ENCODE measurements at regions not wholly inside any gene's neighbourhood (a gene's known extent, or its start where the extent isn't known, plus 50 kb on each side); places are given as distances from the start of the nearest gene placed in this dataset.
A peak's percentile ranks its signal among the peaks of the same experiment; 100 is the strongest.
"Not testable (repeated sequence)": the region's sequence is repeated elsewhere in the genome, so short reads cannot be mapped to it uniquely, and the experiment has no call there.

DNA sequence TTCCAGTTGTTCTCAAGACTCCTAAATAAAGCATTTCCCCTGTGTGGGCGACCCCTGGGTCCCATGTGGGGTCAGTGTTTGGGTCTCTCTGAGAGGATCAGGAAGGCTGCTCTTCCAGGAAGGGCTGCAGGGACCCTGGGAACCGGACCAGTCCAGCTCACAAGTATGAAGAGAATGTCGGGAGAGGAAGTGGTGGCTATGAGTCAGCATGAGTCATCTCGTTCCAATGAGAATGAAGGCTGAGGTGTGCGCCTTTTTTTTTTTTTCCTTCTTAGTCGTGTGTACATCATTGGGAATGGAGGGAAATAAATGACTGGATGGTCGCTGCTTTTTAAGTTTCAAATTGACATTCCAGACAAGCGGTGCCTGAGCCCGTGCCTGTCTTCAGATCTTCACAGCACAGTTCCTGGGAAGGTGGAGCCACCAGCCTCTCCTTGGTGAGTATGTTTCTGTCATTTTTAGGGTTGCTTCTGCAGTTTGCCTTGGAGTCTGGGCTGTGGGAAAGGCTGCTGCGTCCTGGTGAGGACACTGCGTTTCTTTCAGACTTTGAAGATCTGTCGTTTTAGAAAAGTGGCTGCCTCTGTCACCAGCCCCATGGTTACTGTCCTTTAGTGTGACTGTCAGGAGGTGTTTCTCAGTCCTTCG, 292.6 kb upstream of the PLGLB2 start:
- in situ Hi-C loops (cut with HindIII; ENCODE audit: low sequenced_read_pairs); DNase-seq (ENCODE audit: low read depth): not testable (repeated sequence)
- peak overlapping the region; percentile 45 for H3K4me3 ChIP-seq (ENCODE audit: low read depth, low read length)

DNA sequence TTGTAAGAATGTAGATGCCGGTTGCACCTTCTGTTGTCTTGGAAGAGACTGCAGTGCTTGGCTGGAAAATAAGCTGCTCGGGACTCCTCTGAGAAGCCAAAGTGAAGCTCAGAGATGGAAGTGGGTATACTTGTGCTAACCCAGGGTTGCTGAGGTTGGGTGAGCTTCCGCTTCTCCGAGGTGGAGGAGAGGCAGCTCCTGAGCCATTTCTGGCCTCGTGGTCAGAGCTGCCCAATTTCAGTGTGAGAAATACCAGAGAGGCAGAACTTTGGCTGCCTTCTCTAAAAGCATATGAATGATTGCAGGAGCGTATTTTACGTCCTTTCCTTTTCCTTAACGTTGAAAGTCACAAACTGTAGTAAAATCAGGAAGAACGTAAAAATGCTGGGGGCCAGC, 292.0 kb upstream of the PLGLB2 start:
- H3K4me3 ChIP-seq (ENCODE audit: low read depth, low read length) = peak overlapping the region; percentile 45
- in situ Hi-C loops (cut with HindIII; ENCODE audit: low sequenced_read_pairs); DNase-seq (ENCODE audit: low read depth): not testable (repeated sequence)

DNA sequence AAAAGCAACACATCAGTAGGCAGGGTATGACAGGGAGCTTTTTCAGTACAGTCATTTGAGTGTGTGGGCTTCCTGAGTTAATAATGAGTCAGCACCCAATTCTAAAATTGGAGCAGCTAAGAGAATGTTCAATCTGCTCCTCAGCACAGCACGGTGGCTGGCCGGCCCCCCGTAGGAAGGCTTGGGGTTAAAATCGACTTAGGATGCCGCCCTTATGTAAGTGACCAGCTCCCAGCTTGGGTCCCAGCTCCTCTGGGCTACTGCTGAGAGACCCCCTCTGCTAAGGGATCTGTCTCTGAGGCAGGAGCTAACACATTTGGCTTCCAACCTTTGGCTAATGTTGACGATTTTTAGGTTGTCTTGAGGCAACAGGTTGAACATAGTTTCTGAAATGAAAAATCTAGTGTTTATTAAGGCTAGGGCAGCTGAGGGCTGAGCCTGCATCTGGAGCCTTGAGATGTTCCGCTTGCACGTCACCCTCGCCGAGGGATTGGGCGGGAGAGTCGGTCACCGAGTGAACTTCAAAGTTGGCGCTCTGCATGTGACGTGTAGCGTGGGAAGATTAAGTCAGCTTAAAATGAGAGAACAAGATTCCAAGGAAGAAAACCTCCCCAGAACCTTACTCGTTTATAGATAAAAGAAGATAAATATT, 291.3 kb upstream of the PLGLB2 start:
- DNase-seq (ENCODE audit: low read depth); in situ Hi-C loops (cut with HindIII; ENCODE audit: low sequenced_read_pairs): not testable (repeated sequence)
- peak overlapping the region; percentile 45 for H3K4me3 ChIP-seq (ENCODE audit: low read depth, low read length)

DNA sequence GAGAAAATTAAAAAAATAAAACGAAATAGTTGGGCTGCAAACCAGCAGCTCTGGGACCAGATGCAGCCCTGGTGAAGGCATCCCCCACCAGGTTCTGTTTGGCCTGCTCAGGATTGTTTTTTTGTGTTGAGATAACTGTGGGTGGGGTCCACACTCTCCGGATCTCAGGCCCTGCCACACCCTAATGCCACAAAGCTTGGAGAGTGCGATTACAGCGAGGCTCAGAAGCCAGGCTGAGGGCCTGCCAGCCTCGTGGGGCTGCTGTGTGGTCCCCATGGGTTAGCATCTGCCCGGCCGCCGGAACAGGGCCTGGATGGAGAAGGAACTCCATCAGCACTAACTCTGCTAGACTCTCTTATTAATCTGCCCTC, 290.8 kb upstream of the PLGLB2 start:
- in situ Hi-C loops (cut with HindIII; ENCODE audit: low sequenced_read_pairs); H3K4me3 ChIP-seq (ENCODE audit: low read depth, low read length); DNase-seq (ENCODE audit: low read depth): not testable (repeated sequence)

DNA sequence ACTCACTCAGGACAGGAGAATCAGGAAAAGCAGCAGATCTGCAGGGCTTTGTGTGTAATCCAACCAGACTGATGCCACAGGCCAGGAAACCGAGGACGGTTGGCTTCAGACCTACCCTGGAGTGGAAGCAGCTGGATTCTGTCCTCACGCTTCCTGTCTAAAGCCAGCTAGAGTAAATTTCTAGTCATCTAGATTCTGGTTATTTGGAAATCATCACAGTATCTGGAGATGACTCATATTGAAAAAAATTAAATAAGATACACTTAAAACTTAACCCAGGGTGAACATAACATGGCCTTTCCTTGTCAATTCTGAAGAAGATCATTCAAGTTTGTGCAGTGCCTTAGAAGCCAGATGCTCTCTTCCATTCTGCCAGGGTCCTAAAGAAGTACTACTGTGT, 288.9 kb upstream of the PLGLB2 start:
- H3K4me3 ChIP-seq (ENCODE audit: low read depth, low read length); in situ Hi-C loops (cut with HindIII; ENCODE audit: low sequenced_read_pairs); DNase-seq (ENCODE audit: low read depth): not testable (repeated sequence)

DNA sequence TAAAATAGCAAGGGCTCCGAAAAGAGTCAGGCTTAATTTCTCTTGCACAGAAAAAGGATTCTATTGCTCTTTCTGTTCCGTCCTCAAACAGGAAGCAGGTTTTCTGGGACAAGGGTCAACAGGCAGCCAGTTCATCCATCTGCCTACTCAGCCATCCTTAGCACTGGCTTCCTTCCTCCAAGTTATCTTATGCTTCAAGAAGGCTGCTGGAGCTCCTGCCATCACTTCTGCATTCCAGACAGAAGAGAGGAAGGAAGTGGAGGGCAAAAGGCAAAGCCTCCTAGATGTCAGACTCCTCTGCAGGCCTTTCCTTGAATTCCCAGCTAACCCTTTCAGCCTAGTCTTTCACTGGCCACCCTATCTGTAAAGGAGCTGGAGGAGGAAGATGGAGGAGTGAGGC, 287.8 kb upstream of the PLGLB2 start:
- DNase-seq (ENCODE audit: low read depth); in situ Hi-C loops (cut with HindIII; ENCODE audit: low sequenced_read_pairs); H3K4me3 ChIP-seq (ENCODE audit: low read depth, low read length): not testable (repeated sequence)

DNA sequence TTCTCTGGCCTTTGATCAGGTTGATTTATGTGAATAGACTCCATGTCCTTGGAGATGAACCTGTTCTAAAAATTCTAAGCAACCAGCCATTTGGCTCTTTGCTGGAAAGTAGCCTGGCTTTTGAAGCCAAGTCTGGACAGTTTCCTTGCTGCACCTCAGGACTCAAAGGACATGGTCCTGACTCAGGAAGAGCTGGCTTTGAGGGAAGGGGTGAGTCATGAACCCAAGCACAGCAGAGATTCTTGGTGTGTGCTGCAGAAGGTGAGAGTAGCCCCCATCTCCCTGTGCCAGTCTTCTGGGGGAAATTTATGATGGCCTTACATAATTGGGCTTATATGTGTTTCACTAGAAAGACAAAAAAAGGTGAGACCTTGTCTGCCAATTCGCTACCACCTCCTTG, 287.2 kb upstream of the PLGLB2 start:
- DNase-seq (ENCODE audit: low read depth); H3K4me3 ChIP-seq (ENCODE audit: low read depth, low read length); in situ Hi-C loops (cut with HindIII; ENCODE audit: low sequenced_read_pairs): not testable (repeated sequence)

DNA sequence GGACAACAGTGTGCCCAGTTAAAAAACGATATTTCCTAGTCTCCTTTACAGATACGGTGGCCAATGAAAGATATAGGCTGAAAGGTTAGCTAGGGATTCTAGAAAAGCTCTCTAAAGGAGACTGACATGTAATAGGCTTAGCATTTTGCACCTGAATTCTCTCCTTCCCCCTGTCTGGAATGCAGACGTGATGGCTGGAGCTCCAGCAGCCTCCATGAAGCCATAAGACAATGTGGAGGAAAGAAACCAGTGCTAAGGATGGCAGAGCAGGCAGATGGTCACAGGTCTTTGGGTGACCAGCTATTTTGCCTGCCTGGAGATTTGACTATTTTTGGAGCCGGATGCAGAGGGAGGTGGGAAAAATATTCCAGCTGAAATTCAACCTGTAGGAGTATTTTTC, 286.2 kb upstream of the PLGLB2 start:
- in situ Hi-C loops (cut with HindIII; ENCODE audit: low sequenced_read_pairs); DNase-seq (ENCODE audit: low read depth); H3K4me3 ChIP-seq (ENCODE audit: low read depth, low read length): not testable (repeated sequence)

DNA sequence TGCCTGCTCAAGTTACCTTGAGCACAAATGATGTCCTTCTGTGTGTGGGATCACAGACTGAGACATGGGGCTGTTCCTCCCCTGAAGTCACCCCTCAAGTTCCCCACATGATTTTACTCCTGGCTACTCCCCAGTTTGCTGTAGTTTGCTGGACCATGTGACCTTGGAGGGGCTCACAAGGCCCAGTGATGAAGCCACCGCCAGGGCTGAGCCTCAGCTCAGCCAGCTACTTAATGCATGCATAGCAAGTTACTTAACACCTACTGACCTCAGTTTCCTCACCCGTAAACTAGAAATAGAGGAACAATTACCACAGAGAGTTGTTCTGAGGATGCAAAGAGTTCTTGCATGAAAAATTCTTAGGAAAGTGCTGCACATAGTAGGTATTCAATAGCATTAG, 283.7 kb upstream of the PLGLB2 start:
- DNase-seq (ENCODE audit: low read depth); in situ Hi-C loops (cut with HindIII; ENCODE audit: low sequenced_read_pairs); H3K4me3 ChIP-seq (ENCODE audit: low read depth, low read length): not testable (repeated sequence)

DNA sequence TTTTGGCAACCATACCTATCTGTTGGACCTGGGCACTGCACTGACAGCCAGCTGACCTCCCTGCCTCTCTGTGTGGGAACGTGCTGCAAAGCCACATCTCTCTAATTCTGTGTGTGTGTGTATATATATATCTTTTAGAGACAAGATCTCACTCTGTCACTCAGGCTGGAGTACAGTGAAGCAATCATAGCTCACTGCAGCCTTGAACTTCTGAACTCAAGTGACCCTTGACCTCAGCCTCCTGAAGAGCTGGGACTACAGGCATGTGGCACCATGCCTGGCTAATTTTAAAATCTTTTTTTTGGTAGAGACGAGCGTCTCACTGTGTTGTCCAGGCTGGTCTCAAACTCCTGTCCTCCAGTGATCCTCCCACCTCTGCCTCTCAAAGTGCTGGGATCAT, 282.2 kb upstream of the PLGLB2 start:
- DNase-seq (ENCODE audit: low read depth); in situ Hi-C loops (cut with HindIII; ENCODE audit: low sequenced_read_pairs); H3K4me3 ChIP-seq (ENCODE audit: low read depth, low read length): not testable (repeated sequence)

DNA sequence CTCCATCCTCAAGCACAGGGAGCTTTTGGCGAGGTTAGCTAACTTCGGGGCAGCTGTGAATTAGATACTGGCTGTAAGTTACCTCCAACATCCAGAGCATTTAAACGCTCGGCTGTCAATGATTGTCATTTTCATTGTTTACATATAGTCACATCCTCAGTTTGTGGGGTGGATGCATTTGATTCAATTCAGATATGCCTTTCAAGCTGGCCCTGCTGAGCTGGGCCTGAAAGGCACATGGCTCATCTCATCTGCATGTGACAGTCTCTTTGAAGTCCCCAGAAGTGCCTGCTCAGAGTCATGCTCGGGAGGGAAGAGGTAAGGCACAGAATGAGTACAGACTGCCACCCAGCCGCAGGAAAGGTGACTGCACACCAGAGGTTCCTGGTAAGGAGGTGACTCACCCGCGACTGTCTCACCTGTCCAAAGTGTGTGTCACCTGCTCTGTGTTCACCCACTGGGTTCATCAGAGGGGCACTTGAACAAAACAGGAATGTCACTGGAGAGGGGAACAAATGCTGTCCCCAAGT, 281.2 kb upstream of the PLGLB2 start:
- H3K4me3 ChIP-seq (ENCODE audit: low read depth, low read length); in situ Hi-C loops (cut with HindIII; ENCODE audit: low sequenced_read_pairs); DNase-seq (ENCODE audit: low read depth): not testable (repeated sequence)

DNA sequence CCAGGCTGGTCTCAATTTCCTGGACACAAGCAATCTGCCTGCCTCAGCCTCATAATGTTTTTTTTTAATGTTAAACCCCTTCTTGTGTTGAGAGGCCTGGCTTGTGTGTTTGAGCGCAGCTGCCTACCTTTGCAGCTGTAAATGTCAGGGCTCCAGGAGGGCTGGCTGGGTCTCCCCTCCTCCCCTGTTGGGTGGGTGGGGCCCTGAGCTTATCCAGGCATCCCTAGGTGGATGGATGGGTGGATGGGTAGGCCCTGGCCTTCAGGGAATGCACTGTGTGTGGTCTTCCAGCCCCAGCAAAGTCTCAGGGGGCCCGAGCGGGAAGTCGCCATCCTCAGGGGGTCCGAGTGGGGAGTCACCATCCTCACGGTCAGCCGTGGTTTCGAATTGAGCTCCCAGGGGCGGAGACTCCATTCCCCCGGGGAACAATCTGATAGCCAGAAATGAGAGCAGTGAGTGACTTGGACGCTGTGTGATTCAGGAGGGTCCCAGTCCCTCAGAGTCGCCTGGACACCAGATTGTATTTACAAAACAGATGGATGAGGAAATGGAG, 279.4 kb upstream of the PLGLB2 start:
- DNase-seq (ENCODE audit: low read depth); H3K4me3 ChIP-seq (ENCODE audit: low read depth, low read length); in situ Hi-C loops (cut with HindIII; ENCODE audit: low sequenced_read_pairs): not testable (repeated sequence)

DNA sequence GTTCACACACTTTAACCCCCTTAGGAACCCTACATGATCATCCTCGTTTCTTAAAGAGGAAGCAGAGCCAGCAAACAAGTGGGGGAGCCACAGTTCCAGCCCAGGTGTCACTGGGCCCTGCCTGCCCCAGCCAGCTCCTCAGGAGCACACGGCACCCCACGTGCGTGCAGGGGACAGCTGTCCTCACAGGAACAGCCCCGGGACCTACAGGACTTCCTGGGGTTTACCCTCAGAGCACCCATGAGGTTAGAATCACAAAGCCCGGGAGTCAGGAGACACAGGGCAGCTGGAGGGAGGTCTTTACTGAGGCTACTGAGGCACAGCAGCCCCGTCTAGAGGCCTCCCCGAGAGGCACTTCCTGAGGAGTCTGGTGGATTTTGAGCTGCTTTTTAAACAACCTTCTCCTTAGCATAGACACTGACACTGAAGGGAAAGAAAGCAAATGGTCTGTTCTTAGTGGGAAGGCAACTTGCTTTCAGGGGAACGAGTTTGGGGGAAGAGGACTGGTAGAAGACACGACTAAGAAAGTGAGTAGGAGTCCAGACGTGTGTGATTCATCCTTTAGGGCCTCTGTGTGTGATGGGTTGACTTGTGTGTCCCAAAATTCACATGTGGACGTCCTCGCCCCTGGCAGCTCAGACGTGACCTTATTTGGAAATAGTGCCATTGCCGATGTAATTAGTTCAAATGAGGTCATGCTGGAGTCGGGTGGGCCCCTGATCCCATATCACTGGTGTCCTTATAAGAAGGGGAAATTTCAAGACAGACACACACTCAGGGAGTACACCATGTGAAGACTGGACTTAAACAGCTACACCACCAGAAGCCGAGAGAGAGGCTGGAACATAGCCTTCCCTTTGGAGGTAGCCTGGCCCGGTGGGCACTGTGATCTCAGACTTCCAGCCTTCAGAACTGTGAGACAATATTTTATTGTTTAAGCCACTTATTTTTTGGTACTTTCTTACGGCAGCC, 278.4 kb upstream of the PLGLB2 start:
- in situ Hi-C loops (cut with HindIII; ENCODE audit: low sequenced_read_pairs); H3K4me3 ChIP-seq (ENCODE audit: low read depth, low read length); DNase-seq (ENCODE audit: low read depth): not testable (repeated sequence)

DNA sequence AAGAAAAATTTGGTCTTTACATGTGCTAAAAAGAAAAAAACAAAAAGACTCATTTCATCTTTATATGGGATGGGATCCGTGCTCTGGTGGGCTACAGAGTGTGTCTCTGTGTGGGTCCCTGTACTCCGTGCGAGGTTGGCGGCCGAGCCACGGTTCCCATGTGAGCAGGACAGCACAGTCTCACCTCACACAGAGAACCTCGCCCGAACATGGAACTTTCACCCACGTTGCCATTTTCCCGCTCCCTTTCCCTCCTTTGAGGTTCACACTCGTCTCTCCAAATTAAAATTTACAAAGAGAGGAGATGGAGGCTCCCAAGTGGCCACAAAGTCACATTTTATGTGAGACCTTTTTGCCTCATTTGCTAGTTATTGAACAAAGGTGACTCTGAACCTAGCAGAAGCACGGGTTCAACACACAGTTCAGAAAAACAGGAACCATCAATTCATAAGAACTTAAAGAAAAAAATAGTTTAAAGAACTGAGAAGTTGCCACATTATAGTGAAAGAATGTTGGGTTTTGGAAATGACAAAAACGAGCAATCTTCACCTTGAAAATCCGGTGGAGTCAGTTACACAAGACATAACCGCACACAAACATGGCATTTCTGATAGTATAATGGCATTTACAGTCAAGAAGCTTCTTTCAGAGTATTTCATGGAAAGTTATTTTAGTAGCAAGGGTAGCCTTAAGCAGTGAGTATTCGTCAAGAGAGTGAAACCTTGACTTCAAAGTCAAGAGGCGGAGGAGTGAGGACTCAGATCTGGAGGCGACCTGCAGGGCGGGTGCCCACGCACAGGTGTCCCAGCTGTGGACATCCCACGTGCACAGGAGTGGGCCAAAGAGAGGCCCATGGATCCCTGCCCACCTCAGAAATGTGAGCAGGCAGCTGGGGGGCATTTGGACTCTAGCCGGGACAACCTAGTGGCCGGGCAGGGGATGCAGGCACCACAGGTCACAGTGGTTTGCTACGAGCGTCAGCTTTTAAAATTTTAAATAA, 277.2 kb upstream of the PLGLB2 start:
- in situ Hi-C loops (cut with HindIII; ENCODE audit: low sequenced_read_pairs); DNase-seq (ENCODE audit: low read depth); H3K4me3 ChIP-seq (ENCODE audit: low read depth, low read length): not testable (repeated sequence)
